Neural cell (in vitro differentiated cells): ENCODE measurements at regions not wholly inside any gene's neighbourhood (a gene's known extent, or its start where the extent isn't known, plus 50 kb on each side); places are given as distances from the start of the nearest gene placed in this dataset.

Source experiments
- H2AFZ ChIP-seq: fragments of 200-600, 300-800 bp; sonication (generic), shearing (Covaris generic); 2 replicates; pipeline ENCODE4 v1.6.0; 2014; ENCODE audit warnings: low read depth, mild to moderate bottlenecking, antibody characterized with exemption, low read length, moderate library complexity
- H3F3A ChIP-seq: fragments of 200-600 bp; shearing (Covaris generic); 2 replicates; pipeline ENCODE4 v1.6.1; 2016; ENCODE audit warnings: mild to moderate bottlenecking, moderate library complexity, mixed read lengths, antibody characterized with exemption, low read length; ENCODE audit not compliant: insufficient read depth, poor library complexity, severe bottlenecking
- H3K27ac ChIP-seq: fragments of 200-600, 300-800 bp; sonication (generic), shearing (Covaris generic); 2 replicates; pipeline ENCODE4 v1.5.1; 2014; ENCODE audit warnings: mild to moderate bottlenecking, low read length, moderate library complexity
- H3K27me3 ChIP-seq: fragments of 300-800, 200-600 bp; sonication (generic), shearing (Covaris generic); 2 replicates; pipeline ENCODE4 v1.6.0; 2014; ENCODE audit warnings: mild to moderate bottlenecking, low read depth, low read length, moderate library complexity; ENCODE audit not compliant: insufficient read depth
- H3K36me3 ChIP-seq: fragments of 300-800, 200-600 bp; sonication (generic), shearing (Covaris generic); 2 replicates; pipeline ENCODE4 v1.5.1; 2014; ENCODE audit warnings: mild to moderate bottlenecking, antibody characterized with exemption, low read length, moderate library complexity; ENCODE audit not compliant: insufficient read depth
- H3K4me2 ChIP-seq: fragments of 300-800, 200-600 bp; sonication (generic), shearing (Covaris generic); 2 replicates; pipeline ENCODE4 v1.6.0; 2014; ENCODE audit warnings: mild to moderate bottlenecking, low read length
- H3K4me3 ChIP-seq: fragments of 300-800, 200-600 bp; sonication (generic), shearing (Covaris generic); 2 replicates; pipeline ENCODE4 v1.5.1; 2014; ENCODE audit warnings: mild to moderate bottlenecking, low read length, moderate library complexity
- H3K79me2 ChIP-seq: fragments of 200-600 bp; shearing (Covaris generic); replicated peaks from 2 replicates; pipeline ENCODE4 v1.6.0; 2014; ENCODE audit warnings: mild to moderate bottlenecking, low read length, moderate library complexity; ENCODE audit not compliant: insufficient read depth
- H3K9ac ChIP-seq: fragments of 300-800, 200-600 bp; sonication (generic), shearing (Covaris generic); 2 replicates; pipeline ENCODE4 v1.6.1; 2016; ENCODE audit warnings: mild to moderate bottlenecking, low read length, mixed read lengths
- H3K9me2 ChIP-seq: fragments of 200-600 bp; shearing (Covaris generic); 2 replicates; pipeline ENCODE4 v1.6.1; 2016; ENCODE audit warnings: mild to moderate bottlenecking, low read length, mixed read lengths; ENCODE audit not compliant: insufficient read depth
- H3K9me3 ChIP-seq: fragments of 200-600, 300-800 bp; sonication (generic), shearing (Covaris generic); 2 replicates; pipeline ENCODE4 v1.6.1; 2016; ENCODE audit warnings: mild to moderate bottlenecking, mixed run types, low read length, moderate library complexity, mixed read lengths
- H4K20me1 ChIP-seq: fragments of 200-600 bp; shearing (Covaris generic); 2 replicates; pipeline ENCODE4 v1.6.1; 2016; ENCODE audit warnings: mild to moderate bottlenecking, mixed run types; ENCODE audit not compliant: insufficient read depth
- EP300 ChIP-seq: fragments of 450-650 bp; conservative IDR thresholded peaks from 2 replicates; pipeline ENCODE4 v1.6.1; 2014; ENCODE audit warnings: antibody characterized with exemption, mild to moderate bottlenecking, moderate library complexity; ENCODE audit not compliant: poor library complexity, severe bottlenecking
- EZH2 ChIP-seq: fragments of 200-600, 300-800 bp; shearing (Covaris generic), sonication (generic); IDR thresholded peaks from 2 replicates; pipeline ENCODE4 v1.6.1; 2014; ENCODE audit warnings: antibody characterized with exemption, low read length, borderline replicate concordance, mild to moderate bottlenecking; ENCODE audit not compliant: insufficient read depth, poor library complexity, severe bottlenecking
- MXI1 ChIP-seq: fragments of 450-650 bp; conservative IDR thresholded peaks from 2 replicates; pipeline ENCODE4 v1.6.1; 2014; ENCODE audit warnings: antibody characterized with exemption, mild to moderate bottlenecking; ENCODE audit not compliant: poor library complexity, severe bottlenecking
- POLR2AphosphoS5 ChIP-seq: IDR thresholded peaks from 2 replicates; pipeline ENCODE4 v1.6.1; 2012
- RAD21 ChIP-seq: fragments of 450-650 bp; conservative IDR thresholded peaks from 2 replicates; pipeline ENCODE4 v1.6.1; 2014; ENCODE audit warnings: antibody characterized with exemption, mild to moderate bottlenecking, moderate library complexity
- SMC3 ChIP-seq: fragments of 450-650 bp; conservative IDR thresholded peaks from 2 replicates; pipeline ENCODE4 v1.6.1; 2014; ENCODE audit warnings: antibody characterized with exemption, mild to moderate bottlenecking, moderate library complexity; ENCODE audit not compliant: poor library complexity
- TAF1 ChIP-seq: IDR thresholded peaks from 2 replicates; pipeline ENCODE4 v1.6.1; 2012; ENCODE audit warnings: low read depth
- TF ChIP-seq, protein P1 (sequence below): fragments of 450-650 bp; IDR thresholded peaks from 2 replicates; pipeline ENCODE4 v1.5.1; 2014; ENCODE audit warnings: antibody characterized with exemption, mild to moderate bottlenecking, moderate library complexity; ENCODE audit not compliant: poor library complexity, severe bottlenecking
- TF ChIP-seq, protein P2 (sequence below): IDR thresholded peaks from 2 replicates; pipeline ENCODE4 v1.6.1; 2012; ENCODE audit warnings: borderline replicate concordance

DNA sequence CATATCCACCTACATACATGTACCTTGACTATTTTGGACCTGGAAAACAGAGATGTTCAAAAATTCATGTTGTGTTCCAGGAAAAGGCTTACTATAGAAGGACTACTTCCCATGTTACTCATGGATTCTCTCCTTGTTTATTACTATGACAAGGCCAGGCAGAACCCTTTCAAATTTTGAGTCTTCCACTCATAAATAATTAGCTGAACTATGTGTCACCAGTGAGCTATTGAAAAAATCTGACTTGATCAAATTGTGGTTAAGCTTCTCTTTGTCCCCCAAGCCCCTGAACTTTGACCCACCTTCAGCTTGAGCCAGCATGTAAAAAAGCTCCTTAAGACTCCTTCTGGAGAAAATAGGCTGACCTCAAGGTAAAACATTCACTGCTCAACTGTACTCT, 1142.8 kb upstream of the EYS start:
- Histone ChIP-seq H3K9me3 (no peaks in the 10 kb centered on the region), H3K79me2 (no peaks in the 10 kb centered on the region), H4K20me1 (no peaks in the 10 kb centered on the region), H3K4me2 (no peak overlapping the region), H2AFZ (no peak overlapping the region), H3K9me2 (no peaks in the 10 kb centered on the region), H3K27ac (no peak overlapping the region), H3K9ac (no peak overlapping the region), H3K4me3 (no peak overlapping the region), H3F3A (no peaks in the 10 kb centered on the region), H3K36me3 (no peaks in the 10 kb centered on the region), H3K27me3 (no peaks in the 10 kb centered on the region)
- no peak for TF ChIP-seq POLR2AphosphoS5
- no peak for TF ChIP-seq SMC3
- no peak for TF ChIP-seq MXI1
- TF ChIP-seq, protein P1, sequence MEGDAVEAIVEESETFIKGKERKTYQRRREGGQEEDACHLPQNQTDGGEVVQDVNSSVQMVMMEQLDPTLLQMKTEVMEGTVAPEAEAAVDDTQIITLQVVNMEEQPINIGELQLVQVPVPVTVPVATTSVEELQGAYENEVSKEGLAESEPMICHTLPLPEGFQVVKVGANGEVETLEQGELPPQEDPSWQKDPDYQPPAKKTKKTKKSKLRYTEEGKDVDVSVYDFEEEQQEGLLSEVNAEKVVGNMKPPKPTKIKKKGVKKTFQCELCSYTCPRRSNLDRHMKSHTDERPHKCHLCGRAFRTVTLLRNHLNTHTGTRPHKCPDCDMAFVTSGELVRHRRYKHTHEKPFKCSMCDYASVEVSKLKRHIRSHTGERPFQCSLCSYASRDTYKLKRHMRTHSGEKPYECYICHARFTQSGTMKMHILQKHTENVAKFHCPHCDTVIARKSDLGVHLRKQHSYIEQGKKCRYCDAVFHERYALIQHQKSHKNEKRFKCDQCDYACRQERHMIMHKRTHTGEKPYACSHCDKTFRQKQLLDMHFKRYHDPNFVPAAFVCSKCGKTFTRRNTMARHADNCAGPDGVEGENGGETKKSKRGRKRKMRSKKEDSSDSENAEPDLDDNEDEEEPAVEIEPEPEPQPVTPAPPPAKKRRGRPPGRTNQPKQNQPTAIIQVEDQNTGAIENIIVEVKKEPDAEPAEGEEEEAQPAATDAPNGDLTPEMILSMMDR, result no peak
- TF ChIP-seq, protein P2, sequence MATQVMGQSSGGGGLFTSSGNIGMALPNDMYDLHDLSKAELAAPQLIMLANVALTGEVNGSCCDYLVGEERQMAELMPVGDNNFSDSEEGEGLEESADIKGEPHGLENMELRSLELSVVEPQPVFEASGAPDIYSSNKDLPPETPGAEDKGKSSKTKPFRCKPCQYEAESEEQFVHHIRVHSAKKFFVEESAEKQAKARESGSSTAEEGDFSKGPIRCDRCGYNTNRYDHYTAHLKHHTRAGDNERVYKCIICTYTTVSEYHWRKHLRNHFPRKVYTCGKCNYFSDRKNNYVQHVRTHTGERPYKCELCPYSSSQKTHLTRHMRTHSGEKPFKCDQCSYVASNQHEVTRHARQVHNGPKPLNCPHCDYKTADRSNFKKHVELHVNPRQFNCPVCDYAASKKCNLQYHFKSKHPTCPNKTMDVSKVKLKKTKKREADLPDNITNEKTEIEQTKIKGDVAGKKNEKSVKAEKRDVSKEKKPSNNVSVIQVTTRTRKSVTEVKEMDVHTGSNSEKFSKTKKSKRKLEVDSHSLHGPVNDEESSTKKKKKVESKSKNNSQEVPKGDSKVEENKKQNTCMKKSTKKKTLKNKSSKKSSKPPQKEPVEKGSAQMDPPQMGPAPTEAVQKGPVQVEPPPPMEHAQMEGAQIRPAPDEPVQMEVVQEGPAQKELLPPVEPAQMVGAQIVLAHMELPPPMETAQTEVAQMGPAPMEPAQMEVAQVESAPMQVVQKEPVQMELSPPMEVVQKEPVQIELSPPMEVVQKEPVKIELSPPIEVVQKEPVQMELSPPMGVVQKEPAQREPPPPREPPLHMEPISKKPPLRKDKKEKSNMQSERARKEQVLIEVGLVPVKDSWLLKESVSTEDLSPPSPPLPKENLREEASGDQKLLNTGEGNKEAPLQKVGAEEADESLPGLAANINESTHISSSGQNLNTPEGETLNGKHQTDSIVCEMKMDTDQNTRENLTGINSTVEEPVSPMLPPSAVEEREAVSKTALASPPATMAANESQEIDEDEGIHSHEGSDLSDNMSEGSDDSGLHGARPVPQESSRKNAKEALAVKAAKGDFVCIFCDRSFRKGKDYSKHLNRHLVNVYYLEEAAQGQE, result no peak
- TF ChIP-seq TAF1, result no peak
- no peak for TF ChIP-seq EP300
- no peak for TF ChIP-seq RAD21

DNA sequence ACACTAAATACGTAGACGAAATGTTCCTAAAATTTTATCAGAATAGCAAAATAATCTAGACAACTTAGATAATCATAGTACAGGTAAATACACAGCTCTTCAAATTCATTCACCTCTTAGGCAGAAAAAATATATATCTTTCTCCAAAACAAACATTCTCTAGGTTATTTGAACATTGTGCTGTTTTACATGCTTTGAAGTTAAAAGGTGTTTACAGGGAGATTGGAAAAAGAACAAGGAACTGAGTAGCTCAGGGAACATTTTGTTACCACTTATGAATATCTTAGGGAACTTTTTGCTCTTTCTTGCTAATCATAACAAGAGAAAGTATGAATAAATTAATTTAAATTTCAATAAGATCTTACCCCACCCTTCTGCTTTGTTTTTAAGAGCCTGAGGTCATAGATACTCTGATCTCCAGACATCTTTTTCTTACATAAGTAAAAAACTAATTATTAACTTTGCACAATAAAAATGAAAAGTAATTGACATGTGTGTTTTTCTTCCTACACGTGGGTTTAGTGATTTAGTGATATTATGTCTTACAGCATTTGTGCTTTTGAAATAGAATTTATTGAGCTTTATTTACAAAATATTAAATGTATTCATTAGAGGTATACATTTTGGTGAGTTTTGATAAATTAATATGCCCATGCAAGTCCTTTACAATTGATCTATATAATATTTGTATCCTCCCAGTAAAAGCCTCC, 1141.4 kb upstream of the EYS start:
- no peaks in the 10 kb centered on the region for H3K27me3 ChIP-seq
- H4K20me1 ChIP-seq, result no peaks in the 10 kb centered on the region
- H3K9me2 ChIP-seq, result no peaks in the 10 kb centered on the region
- H3K79me2 ChIP-seq, result no peaks in the 10 kb centered on the region
- H3K9me3 ChIP-seq, result no peaks in the 10 kb centered on the region
- no peak overlapping the region for H3K4me2 ChIP-seq
- H3F3A ChIP-seq, result no peaks in the 10 kb centered on the region
- no peak overlapping the region for H2AFZ ChIP-seq
- H3K9ac ChIP-seq, result no peak overlapping the region
- no peak overlapping the region for H3K4me3 ChIP-seq
- H3K36me3 ChIP-seq, result no peaks in the 10 kb centered on the region
- H3K27ac ChIP-seq, result no peak overlapping the region
- no peak for TF ChIP-seq SMC3
- no peak for TF ChIP-seq TAF1
- TF ChIP-seq MXI1, result no peak
- TF ChIP-seq, protein P2, result no peak
- TF ChIP-seq, protein P1, result no peak
- no peak for TF ChIP-seq RAD21
- TF ChIP-seq EP300, result no peak
- no peak for TF ChIP-seq EZH2
- TF ChIP-seq POLR2AphosphoS5, result no peak
